Midbrain (tissue), 1 donor: ENCODE measurements at regions not wholly inside any gene's neighbourhood (a gene's known extent, or its start where the extent isn't known, plus 50 kb on each side); places are given as distances from the start of the nearest gene placed in this dataset.
A peak's percentile ranks its signal among the peaks of the same experiment; 100 is the strongest.

Experiments used
- DNase-seq: peaks from one replicate; lab custom pipeline; 2025; lab: John Stamatoyannopoulos, UW

GRCh38 chr10:4688601-4689000, 137.4 kb upstream of the AKR1E2 start:
- DNase-seq = peak; percentile 21

GRCh38 chr10:4688168-4688567, 137.8 kb upstream of the AKR1E2 start:
- no peak for DNase-seq

GRCh38 chr10:4687397-4687796, 138.6 kb upstream of the AKR1E2 start:
- DNase-seq = no peak

GRCh38 chr10:4686644-4686996, 139.4 kb upstream of the AKR1E2 start:
- DNase-seq = no peak

- DNase-seq = no peak
Observed at GRCh38 chr10:4685904-4686643, 139.9 kb upstream of the AKR1E2 start.

GRCh38 chr10:4685491-4685890, 140.5 kb upstream of the AKR1E2 start:
- no peak for DNase-seq

GRCh38 chr10:4684434-4684833, 141.6 kb upstream of the AKR1E2 start:
- no peak for DNase-seq

GRCh38 chr10:4683838-4684237, 142.2 kb upstream of the AKR1E2 start:
- DNase-seq = no peak

- no peak for DNase-seq
Observed at GRCh38 chr10:4683137-4683536, 142.9 kb upstream of the AKR1E2 start.

GRCh38 chr10:4678951-4679671, 146.9 kb upstream of the AKR1E2 start:
- no peak for DNase-seq

- DNase-seq = no peak
Observed at GRCh38 chr10:4678023-4678950, 147.7 kb upstream of the AKR1E2 start.

- no peak for DNase-seq
Observed at GRCh38 chr10:4677296-4678021, 148.5 kb upstream of the AKR1E2 start.

GRCh38 chr10:4676566-4676965, 149.4 kb upstream of the AKR1E2 start:
- no peak for DNase-seq

- DNase-seq = no peak
Observed at GRCh38 chr10:4675808-4676207, 150.2 kb upstream of the AKR1E2 start.

GRCh38 chr10:4673279-4674040, 152.5 kb upstream of the AKR1E2 start:
- no peak for DNase-seq

- no peak for DNase-seq
Observed at GRCh38 chr10:4672201-4672600, 153.8 kb upstream of the AKR1E2 start.

GRCh38 chr10:4671451-4672145, 154.4 kb upstream of the AKR1E2 start:
- no peak for DNase-seq

- no peak for DNase-seq
Observed at GRCh38 chr10:4670737-4671136, 155.3 kb upstream of the AKR1E2 start.

GRCh38 chr10:4669585-4669984, 156.4 kb upstream of the AKR1E2 start:
- DNase-seq = no peak

GRCh38 chr10:4663162-4663992, 162.6 kb upstream of the AKR1E2 start:
- no peak for DNase-seq
